RPMI8226 (cell line): ENCODE measurements at regions not wholly inside any gene's neighbourhood (a gene's known extent, or its start where the extent isn't known, plus 50 kb on each side); places are given as distances from the start of the nearest gene placed in this dataset.

Experiments used
- DNase-seq: peaks from one replicate; pipeline ENCODE4 v3.0.0-alpha.2; 2015

DNA sequence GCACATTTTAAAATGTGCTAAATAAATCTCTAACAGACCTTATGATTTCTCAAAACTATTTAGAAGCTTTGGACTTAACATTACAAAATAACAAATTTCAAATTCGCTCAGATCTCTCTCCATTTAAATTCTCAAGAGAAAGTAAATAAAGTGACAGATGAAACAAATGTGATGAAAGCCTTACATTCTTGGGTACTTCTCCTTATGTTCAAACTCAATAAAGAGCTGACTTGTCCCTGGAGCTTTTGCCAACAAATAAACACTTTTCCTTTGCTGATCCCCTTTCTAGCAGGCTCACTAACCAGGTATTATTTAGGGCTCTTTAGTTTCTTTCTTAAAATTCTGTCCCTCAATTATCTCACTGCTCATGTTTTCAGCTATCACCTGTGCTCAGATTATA, 259.1 kb upstream of the ARPP21 start:
- DNase-seq = no peak

DNA sequence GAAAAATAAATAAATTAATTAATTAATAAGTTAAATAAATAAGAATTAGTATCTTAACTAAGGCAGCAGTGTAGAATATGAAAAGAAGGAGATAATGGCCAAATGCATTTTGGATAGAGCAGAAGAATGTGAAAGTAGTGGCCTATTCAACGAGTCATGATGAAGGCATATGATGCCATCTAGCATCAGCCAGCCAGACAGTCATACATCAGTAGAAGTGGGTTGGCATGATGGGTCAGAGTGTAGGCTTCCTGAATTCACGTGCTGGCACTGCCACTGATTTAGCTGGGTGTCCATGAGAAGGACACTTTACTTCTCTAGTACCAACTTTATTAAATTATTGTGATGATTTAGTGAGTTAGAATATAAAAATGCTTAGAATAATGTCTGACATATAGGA, 256.1 kb upstream of the ARPP21 start:
- DNase-seq = no peak

DNA sequence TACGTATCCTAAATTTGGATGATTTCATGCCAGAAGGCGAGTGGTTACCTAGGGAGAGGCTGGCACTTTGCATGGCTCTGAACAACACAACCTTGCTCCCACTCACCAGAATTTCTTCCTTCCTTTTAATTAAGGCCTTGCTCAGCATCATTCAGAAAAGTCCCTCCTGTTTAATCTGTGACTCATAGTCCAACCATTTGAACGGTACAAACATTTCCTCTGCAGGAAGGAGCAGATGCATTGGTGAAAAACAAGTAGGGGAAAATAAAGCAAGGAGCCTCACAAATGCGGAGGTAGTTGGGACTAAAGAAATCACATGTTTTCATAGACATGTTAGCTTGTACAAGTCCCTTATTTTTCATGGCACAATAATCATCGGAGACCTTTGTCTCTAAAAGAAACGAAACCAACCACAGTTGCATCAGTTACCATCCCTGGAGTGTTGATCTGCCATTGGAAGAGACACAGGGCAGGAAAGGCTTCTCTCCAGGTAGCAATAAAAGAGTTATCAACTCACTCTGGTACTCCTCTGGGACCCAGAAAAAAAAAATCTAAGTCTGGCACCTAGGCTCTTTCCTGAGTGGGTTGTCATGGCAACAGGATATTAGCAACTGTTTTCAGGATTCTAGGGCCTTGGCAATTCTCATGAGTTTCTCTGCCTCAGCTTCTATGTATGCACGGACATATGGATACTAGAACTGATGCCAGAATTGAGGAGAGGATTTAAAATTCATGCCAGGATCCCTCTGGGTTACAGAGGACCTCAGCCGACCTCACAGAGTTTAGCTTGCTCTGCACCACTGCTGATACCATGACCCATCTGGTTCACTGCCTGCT, 255.4 kb upstream of the ARPP21 start:
- no peak for DNase-seq

DNA sequence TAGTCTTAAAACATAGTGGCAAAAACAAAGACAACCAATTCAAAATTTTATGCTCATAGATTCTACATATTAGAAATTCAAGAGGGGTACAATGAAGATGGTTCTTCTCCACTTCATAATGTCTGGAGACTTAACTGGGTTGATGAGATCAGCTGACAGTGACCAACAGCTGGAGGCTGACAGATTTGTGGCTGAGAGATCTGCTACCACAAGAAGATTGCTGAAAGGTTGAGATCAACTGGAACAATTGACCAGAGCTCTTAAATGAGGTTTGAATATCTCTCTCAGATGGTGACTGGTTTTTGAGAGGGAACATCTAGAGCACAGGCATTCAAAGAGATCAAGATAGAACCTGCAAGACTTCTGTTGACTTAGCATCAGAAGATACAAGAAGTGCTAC, 254.1 kb upstream of the ARPP21 start:
- DNase-seq = no peak

DNA sequence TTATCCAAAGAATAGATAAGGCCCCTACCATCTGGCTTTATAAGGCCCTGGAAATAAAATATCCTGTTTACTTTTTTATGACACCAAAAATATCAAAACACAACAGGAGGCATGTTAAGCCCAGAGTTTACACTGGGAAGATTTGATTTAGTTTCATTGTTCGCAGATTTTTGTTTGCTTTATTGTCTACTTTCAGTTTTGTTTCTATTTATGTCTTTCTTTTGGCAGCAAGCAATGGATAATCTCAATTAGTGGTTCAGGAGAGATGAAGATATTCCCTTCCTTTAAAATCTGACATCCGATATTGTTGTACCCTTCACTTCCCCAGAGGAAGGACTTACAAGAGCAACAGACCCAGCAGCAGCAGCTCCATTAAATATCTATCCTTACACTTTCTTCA, 249.4 kb upstream of the ARPP21 start:
- no peak for DNase-seq

DNA sequence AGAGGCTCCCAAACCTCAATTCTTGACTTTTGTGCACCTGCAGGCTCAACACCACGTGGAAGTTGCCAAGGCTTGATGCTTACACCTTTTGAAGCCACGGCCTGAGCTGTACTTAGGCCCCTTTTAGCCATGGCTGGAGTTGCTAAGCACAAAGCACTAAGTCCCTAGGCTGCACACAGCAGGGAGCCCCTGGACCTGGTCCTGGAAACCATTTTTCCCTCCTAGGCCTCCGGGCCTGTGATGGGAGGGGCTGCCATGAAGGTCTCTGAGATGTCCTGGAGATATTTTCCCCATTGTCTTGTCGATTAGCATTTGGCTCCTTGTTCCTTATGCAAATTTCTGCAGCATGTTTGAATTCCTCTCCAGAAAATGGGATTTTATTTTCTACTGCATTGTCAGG, 247.1 kb upstream of the ARPP21 start:
- no peak for DNase-seq

DNA sequence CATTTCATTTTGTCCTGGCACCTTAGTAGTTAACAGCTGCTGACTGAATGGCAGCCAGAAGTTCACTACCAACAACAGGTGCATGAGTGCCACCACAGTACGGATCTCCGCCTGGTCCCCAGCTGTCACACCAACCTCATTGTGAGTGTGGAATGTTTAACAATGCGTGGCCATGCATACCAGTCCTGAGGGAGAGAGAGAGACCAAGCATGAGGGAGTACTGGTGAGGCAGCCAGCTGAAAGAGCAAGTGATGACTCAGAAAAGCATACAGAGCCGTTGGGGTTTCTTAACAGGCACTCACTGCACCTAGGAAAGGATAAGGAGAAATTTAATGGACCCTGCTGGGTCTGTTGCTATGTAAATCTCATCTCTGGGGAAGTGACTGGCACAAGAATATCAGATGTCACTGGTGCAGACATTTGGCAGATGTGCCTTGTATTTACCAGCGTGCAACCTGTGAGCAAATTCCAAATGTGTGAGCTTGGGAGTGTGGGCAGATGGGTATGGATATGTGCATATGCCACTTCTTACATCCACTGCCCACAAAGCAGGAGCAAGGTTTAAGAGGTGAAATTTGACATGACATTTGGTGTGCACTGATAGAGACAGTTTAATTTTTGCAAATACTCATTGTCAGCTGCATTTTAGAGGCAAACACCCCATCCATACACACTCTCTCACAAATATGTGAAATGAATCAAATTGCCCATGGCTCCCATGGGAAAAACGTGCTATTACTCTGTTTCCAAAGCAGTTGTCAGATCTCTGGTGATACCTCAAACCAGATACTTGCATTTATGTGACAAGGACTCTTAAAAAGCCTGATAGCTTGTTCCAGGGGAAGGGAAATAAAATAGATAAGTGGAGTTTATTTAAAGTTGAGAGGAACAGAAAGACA, 245.2 kb upstream of the ARPP21 start:
- no peak for DNase-seq

DNA sequence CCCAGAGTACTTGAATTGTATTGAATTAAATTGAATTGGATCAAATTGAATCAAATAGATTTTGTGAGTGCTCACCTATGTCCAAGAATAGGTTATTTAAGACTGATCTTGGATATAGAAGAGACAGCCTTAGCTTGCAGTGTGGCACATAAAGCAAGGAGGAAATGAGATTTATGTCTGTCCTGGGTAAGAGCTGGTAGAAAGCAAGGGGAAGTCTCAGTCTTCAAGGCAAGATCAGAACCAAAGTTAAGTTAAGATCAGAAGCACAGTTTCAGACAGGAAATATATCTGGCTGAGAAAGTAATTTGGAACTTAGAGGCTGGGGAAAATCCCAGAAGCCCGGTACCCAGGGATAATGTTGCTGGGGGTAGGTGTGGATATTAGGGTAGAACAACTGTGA, 244.4 kb upstream of the ARPP21 start:
- DNase-seq = no peak

DNA sequence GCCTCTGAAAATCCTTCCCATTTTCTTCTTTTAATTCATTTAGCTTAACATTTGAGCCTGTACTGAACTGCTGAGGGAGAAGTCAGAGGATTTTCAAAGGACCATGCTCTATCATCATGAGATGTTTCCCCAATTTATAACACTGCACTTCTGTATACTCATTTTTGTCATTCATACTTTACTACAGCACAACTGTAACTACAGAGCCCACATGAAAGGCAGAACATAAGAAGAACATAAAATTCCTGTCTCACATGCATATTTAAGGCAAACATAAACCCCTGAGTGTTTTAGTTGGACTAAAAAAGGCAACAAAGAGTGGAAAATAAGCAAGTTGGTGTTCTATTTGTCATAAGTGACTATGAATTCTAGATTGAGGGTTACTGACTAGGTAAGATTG, 237.7 kb upstream of the ARPP21 start:
- no peak for DNase-seq

DNA sequence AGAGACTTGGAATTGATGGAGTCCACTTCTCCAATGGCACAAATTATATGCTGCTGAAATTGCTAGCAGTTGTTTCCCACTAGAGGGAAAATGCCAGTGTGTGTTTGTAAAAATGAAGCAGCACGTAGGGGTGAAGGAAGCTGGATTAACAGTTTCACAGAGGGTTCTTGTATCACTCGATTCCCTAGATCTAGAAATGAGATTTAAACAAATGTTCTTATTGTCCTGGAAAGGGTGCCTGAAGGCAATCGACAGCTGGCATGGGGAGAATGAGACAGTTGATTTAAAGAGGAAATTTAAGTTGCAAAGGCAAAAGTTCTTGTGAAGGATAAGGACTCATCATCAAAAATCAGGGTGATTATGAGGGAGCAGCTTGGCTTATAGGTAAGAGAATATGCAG, 234.8 kb upstream of the ARPP21 start:
- no peak for DNase-seq

DNA sequence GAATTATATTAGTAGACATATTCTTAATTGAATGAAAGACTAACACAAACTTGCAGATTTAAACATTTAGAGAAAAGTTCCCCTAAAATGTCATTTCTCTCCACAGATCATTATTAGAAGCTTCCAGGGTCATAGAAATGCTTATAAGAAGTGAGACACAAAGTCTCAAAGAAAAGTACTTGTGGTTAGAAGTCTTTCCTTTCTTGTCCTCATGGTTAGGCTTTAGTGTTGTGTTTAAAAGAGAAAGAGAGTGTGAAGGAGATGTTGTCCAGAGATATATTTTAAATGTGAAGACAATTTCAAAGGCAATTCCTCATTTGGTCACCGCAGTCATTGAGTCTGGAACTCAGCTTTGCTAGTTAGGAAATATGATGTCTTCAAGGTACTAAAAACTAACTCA, 230.4 kb upstream of the ARPP21 start:
- no peak for DNase-seq

DNA sequence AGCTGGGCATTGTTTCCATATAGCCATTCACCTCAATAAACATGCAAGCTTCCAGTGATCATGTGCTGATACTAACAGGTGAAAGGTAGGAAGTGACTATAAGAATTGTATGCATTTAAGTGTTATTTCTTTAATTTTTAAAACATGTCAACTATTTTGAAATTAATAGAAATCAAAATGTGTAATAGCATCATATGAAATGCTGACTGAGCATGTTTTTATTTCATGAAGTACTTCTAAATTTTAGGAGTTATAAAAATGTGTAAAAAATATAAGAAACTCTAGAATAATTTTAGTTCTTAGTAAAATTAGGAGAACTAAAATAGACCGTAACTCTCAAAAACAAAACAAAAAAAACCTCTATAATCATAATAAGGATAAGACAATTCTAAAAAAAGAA, 229.3 kb upstream of the ARPP21 start:
- no peak for DNase-seq

DNA sequence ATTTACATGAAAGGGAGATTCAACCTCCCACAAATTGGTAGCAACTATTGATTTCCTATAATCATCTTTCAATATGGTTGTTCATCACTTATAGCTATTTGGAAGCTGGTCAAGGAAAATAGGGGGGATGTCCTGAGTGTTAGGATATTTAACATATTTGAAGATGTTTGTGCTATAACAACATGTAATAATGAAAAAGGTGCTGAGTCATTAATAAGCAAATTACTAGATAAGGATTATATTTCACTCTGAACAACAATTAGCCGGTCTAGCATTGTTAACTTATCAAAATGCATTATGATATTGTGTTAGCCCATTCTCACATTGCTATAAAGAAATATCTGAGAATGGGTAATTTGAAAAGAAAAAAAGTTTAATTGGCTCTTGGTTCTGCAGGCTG, 225.8 kb upstream of the ARPP21 start:
- DNase-seq = no peak

DNA sequence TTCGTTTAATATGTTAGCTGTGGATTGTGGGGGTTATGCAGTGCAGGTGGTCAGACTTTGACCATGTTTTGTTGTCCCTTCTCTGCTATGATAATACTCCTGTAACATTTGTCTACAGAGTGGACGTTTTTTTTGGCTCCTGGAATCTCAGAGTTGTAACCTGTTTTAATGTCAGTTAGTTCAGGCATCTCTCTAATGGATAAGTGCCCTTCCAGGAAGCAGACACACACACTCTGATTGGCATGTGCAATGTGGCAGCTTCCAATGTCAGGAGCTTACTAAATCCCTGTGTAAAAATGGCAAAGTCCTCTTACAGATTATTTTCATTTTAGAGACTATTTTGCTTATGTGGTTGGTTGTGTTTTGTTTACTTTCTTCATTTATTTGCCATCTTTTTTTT, 222.2 kb upstream of the ARPP21 start:
- no peak for DNase-seq

DNA sequence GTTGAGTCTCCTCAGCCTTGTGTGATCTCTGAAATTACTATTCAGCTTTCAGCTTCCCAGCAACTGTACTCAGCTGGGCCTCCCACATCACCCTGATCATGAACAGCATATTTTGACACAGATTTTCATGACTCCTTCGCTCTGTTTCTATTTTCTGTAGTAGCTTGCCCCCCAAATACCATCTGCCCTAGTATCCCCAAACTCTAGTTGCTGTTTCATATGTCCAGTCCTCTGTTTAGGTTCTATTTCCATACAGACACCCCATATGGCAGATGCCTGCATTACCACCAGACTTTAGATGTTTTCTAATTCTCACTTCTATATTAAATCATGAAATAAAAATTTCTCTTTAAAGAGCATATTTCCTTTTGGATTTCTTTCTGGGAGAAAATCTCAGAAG, 217.2 kb upstream of the ARPP21 start:
- no peak for DNase-seq

DNA sequence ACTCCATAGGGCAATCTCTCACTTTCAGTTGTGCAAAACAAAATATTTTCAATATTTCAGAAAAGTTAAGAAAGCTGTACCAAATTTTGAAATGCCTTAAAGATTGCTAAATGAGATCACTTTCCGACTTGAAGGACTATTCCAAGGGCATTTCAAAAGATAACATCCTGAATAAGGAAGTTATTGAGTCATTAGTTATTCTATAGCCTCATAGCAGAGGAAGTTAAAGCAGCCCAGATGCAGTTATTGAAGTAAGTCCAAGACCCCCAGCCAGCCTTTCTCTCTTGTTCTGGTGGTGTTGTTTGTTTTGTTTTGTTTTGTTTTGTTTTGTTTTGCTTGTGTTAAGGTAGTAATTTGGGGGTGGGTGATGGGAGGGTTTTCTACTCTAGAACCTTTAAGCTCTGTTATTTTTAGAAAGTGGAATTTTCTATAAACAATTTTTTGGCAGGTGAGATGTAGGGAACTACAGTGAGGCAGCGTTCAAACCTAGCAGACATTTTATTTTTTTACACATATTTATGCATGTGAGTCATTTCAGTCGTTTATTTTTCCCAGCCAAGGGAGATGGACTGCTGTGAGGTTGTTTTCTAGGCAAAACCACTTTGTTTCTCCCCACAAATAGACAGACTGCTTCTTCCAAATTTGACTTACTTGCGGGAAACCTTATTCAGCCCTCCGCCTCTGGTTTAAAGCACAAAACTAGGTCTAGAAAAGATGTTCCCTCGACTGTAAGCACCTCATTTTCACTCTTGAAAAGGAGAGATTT, 216.3 kb upstream of the ARPP21 start:
- DNase-seq = no peak

DNA sequence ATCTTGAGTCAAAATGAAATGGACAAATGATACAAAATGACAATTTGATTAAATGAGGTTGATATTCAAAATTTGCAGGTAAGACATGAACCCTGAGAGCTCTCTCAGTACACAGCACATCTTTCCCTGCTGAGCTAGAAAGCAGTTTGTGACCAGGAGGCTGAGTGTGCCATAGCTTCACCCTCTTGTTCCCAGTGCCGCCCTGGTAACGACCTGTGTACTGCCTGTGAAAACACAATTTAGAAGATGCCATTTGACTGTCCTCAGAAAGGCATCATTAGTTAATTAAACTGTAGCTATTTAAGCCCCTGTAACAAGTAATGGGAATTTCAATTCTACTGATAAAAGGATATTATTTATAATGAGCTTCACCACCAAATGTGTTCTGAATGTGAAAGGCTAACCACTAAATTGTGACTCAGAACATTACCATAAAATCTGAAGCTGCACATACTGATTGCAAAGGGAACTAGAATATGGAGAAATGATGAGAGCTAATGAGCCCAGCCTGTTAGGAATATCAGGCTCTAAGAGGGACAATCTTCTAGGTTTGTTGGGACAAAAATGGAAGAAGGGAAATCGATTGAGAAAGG, 212.9 kb upstream of the ARPP21 start:
- DNase-seq = no peak

DNA sequence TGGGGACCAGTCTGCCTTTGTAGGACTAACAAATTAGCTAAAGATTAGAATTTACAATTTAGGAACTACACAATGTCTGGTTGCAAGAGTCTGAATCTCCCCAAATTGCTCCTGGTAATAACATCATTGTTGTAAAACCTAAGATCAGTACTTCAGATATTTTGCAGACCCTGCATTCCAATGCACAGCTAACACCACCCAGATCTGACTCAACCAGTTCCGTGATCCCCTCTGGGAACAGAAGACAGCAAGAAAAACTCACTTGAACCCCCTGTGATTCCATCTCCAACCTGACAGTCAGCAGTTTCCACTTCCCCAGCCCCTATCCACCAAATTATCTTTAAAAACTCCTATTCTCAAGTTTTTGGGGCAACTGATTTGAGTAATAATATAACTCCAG, 201.9 kb upstream of the ARPP21 start:
- no peak for DNase-seq

DNA sequence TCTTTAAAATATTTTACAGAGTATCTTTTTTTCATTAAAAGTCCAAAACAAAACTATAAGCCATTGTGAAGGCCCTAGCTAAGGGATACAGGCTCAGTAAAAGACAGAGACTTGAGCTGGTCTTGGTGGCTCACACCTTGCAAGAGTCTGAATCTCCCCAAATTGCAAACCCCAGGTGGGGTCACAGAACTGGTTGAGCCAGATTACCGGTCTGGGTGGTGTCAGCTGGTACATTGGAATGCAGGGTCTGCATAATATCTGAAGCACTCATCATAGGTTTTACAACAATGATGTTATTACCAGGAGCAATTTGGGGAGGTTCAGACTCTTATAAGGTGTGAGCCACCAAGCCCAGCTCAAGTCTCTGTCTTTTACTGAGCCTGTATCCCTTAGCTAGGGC, 201.2 kb upstream of the ARPP21 start:
- DNase-seq = no peak

DNA sequence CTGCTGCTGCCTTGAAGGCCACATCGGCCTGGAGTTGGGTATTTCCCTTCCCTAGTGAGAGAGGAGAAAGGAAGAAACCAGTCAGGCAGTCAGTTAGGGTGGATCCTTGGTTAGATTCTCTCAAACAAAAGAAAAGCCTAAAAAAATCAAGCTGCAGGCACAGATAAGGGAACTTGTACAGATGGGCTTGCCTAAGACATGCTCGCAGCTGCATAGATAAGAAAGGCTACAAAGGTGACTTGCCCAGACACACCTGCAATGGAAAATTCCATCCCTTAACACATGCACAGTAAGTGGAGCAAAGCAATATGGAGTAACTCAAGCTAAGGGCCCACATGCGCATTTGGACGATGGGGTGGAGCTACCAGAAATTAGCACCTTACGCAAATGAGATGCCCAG, 199.7 kb upstream of the ARPP21 start:
- no peak for DNase-seq

DNA sequence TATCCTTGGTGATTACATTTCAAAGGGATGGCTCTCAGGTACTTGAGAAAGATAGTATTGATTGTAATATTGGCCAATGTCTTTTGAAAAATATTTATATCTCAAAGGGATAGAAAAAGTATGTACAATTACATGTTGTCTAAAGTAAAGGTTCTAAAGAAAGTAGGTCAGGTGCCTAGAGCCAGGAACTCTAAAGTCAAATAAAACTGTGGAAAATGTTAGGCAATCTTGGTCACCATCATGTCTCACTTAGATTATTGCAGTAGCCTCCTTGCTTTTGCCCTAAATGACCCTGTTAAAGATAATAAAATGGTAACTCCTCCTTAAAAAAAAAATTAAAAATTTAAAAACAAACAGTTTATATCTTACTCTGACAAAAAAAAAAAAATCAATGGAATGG, 198.5 kb upstream of the ARPP21 start:
- no peak for DNase-seq

DNA sequence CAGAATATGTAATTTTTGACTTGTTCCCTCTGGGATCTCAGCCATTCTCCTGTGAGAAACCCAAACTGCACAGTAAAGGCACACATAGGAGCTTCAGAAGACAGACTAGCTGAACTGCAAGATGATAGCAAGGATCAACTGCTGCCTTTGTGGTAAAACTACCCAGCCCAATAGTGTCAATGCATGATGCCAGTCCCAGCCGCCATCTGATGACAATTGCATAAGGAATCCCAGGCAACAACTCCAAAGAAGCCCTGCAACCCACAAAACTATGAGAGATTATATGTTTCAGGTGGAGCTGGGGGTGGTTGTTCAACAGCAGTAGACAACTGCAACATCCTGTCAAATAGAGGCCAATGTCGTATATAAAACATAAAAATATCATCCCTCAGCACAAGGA, 192.4 kb upstream of the ARPP21 start:
- no peak for DNase-seq

DNA sequence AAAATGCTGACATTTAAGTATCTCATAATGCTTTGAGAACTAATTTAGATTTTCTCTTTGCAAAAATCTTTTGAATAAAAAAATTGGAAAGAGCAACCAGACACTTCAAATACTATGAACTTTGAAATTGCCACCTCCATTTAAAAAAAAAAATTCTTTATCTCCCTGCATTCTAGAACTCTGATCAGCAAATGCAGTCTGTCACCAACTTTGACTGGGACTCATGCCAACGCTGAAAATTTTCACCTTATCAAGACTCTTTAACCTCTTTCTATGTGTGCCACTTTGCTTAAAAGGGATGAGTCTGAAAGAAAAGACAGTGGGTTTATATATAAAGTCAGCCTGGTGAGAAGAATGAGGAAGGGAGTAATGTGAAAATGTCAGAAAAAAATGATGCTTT, 191.2 kb upstream of the ARPP21 start:
- no peak for DNase-seq
